GM21526 (cell line): ENCODE measurements at regions not wholly inside any gene's neighbourhood (a gene's known extent, or its start where the extent isn't known, plus 50 kb on each side); places are given as distances from the start of the nearest gene placed in this dataset.
"Not testable (repeated sequence)": the region's sequence is repeated elsewhere in the genome, so short reads cannot be mapped to it uniquely, and the experiment has no call there.

Source experiments
- ATAC-seq: cut with Tn5 transposase; IDR thresholded peaks from one replicate; pipeline ENCODE4 v1.9.1; 2021; ENCODE audit warnings: moderate library complexity; ENCODE audit not compliant: unreplicated experiment, low FRiP score

- ATAC-seq: no peak
Measured at GRCh38 chr15:62316413-62317060, 151.5 kb upstream of the C2CD4B start.

- ATAC-seq: no peak
Measured at GRCh38 chr15:62320259-62320658, 155.2 kb upstream of the C2CD4B start.

DNA sequence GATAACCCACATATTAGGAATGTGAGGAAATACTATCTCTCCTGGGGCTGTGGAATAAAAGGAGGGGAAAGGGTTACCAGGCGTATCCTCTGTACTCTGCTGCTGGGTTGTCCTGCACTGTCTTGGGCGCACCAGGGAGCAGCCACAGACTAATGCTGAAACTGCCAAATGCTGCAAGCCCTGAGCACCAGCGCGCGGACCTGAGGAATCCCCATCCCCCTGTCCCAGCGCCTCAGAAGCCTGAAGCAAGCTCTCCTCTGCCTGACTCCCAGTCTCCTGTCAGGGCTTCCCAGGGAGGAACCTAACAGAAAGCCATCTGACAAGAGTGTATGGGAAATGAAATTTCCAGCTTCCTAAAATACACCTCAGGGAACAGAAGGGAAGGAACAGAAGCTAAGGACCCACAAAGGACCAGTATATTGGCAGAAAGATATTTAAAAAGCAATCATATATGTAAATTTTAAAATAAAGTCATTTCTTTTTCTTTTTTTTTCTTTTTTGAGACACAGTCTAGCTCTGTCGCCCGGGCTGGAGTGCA lies 158.3 kb upstream of the C2CD4B start:
- no peak for ATAC-seq

DNA sequence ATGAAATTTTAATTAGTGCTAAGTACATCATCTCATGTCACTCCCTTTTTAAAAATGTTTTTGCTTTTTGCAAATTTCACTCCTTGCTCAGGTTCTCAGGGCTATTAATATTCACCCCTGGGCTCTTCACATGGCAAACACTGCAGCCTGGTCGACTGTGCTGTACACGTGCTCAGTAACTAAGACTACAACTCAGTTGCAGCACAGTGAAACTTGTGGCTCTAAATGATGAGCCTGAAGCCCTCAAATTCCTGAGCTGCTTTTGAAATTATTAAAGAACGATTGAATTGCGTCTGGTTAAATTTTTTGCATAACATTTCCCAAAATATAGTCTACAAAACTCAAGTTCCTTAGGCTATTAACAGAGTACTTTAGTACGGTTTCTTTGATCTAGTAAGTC lies 159.3 kb upstream of the C2CD4B start:
- no peak for ATAC-seq

- no peak for ATAC-seq
Measured at GRCh38 chr15:62325597-62325996, 160.5 kb upstream of the C2CD4B start.

DNA sequence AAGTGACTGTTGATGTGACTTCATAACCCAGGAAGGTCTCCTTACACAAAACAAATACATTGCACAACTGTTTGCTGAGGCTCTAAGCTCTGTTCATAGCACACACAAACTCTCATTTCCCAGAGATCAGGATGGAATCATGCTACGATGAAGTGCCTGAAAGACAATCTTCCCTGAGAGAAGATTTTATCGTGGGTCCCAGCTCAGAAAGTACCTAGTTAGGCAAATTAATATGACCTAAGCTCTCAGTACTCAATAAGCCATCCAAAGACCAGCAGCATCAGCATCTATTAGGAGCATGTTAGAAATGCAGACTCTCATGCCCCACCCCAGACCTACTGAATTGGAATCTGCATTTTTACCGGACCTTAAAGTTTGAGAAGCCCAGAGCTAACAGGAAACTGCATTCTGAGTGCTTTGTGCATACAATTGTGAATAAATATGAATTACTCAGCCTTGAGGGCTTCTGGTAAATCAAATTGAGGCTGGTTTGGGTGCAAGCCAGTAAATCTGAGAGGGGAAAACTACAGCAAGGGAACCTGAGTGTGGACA lies 161.5 kb upstream of the C2CD4B start:
- no peak for ATAC-seq

- no peak for ATAC-seq
Measured at GRCh38 chr15:62327406-62327805, 162.3 kb upstream of the C2CD4B start.

DNA sequence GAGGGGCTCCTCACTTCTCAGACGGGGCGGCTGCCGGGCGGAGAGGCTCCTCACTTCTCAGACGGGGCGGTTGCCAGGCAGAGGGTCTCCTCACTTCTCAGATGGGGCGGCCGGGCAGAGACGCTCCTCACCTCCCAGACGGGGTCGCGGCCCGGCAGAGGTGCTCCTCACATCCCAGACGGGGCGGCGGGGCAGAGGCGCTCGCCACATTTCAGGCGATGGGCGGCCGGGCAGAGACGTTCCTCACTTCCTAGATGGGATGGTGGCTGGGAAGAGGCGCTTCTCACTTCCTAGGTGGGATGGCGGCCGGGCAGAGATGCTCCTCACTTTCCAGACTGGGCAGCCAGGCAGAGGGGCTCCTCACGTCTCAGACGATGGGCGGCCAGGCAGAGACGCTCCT lies 167.4 kb upstream of the C2CD4B start:
- ATAC-seq: not testable (repeated sequence)

- ATAC-seq: no peak
Measured at GRCh38 chr15:62334536-62334935, 169.5 kb upstream of the C2CD4B start.

DNA sequence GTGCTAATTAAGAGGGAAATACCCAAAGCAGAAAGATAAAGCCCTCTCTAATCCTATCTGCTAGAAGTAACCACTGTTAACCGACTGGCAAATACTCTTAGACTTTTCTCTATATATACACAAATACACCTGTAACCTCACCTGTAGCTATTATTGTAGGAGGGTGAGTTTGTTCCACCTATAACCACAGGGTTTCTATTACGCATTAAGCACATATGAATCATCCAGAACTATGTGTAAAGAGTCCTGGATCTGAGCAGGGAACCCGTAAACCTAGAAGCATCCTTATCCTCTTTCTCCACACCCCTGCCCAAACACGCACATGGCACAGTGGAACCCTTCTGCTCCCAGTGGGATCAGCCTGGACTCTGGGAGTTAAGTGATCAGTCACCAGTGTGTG lies 172.8 kb upstream of the C2CD4B start:
- no peak for ATAC-seq

DNA sequence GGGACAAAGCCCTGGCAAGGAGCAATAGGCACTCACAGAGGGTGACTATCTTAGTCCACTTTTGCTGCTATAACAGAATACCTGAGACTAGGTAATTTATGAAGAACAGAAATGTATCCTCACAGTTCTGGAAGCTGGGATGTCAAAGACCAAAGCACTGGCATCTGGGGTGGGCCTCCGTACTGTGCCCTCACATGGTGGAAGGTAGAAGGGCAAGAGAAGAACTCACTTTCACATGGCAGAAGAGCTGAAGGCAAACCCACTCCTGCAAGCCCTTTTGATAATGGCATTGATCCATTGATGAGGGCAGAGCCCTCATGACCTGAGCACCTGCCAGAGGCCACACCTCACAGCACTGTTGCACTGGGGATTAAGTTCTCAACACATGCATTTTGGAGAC lies 173.4 kb upstream of the C2CD4B start:
- no peak for ATAC-seq

DNA sequence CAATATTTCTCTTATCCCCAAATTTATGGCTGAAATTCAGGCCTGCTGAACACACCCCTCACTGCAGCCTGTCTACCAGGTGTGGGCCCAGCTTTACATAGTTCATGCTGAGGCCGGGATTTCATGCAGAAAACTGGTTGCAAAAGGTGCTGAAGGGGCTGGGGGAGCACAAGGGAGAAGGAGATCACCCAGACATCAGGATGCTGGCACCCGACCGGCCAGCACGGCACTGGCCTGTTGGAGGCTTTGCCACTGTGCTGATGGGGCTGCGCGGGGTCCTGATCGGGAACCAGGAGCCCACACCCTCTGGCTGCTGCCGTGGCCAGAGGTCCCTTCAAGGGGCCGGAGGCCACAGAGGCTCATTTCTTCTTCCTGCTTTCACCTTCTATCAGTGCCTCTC lies 177.9 kb upstream of the C2CD4B start:
- no peak for ATAC-seq

- no peak for ATAC-seq
Measured at GRCh38 chr15:62343397-62343796, 178.3 kb upstream of the C2CD4B start.

DNA sequence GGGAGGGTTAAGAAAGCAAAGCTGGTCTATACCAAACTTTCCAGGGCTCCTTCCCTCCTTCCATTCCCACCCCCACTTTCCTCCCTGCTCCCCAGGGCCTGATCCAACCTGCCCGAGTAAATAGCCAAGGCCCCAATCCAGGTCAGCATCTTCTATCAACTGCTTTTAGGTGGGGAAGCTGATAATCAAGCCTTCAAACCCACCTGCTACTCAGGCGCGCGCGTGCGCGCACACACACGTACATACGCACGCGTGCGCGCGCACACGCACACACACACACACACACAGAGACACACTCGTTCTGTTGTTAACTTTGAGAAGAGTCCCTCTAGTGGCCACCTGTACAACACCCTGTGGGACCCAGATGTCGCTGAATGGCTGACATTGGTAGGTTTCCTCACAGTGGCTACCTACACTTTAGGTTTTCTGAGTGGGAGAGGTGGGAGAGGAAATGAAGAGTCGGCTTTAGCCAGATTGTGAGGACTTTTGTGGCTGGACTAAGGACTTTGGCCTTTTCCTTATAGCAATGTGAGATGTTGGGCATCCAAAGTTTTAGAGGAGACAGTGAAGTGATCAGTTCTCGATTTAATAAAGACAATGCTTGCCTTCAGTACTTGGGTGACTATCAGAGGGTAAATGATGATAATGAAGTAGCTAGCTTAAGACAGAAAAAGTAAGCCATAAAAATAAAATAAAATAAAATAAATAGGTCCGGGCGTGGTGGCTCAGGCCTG lies 179.9 kb upstream of the C2CD4B start:
- ATAC-seq: peak; percentile 89

DNA sequence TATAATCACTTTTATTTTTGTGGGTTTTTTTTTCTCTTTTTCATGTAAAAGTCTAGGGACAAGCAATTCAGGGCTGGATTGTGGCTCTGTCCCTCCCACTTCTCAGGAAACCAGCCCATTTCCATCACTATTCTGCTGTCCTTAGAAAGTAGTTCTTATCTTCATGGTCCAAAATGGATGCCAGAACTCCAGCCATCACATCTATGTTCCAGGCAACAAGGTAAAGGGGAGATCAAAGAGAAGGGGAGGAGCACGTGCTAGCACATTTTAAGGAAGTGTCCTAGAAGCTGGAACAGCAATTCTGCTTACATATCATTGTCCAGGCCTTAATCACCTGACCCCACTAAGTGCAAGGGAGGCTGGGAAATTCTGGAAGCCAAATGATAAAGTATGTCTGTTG lies 181.1 kb upstream of the C2CD4B start:
- ATAC-seq: no peak

DNA sequence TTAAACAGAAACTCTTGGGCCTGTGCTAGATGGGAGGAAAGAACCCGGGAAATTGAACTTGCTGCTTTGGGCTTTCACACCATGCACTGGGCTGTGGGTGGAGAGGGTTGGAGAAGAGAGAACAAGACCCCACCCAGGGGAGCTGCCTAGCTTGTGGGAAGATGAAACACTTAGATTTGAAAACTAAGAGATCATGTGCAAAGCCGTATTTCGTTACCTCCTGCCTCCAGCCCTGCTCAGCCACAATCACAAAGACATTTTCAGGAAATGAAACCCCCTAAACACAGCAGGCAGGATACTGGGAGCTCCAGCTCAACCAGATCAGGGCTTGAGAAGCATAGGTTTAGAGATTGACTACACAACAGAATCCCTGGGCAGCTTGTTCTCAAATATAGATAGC lies 183.0 kb upstream of the C2CD4B start:
- ATAC-seq: no peak

DNA sequence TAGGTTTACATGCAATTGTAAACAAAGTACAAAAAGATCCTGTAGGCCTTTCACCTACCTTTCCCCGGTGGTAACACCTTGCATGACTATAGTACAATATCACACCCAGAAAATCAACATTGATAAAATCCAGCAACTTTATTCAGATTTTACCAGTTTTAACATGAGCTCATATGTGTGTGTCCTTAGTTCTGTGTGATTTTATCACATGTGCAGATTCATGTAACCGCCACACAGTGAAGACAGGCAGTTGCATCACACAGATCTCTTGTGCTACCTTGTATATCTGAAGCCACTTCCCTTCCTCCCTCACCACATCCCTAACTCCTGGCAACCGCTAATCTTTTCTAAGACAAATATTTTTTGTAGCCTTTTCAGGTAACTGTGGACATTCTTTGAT lies 183.5 kb upstream of the C2CD4B start:
- ATAC-seq: no peak

DNA sequence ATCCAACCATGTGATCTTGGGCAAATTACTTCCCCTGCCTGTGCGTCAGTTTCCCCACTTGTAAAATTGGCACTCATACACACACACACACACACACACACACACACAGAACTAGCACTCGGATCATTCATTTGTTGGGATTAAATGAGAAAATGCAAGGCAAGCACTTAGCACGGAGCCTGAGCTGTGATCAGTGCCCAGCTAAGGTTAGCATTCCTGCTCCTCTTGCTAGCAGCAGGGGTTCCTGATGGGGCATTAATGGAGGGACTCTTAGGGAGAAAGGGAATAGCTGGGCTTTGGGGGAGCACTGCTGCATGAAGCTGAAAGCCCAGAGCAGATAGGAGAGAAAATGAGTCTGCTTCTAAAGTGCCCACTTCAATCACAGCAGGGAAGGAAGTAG lies 187.7 kb upstream of the C2CD4B start:
- ATAC-seq: no peak

- no peak for ATAC-seq
Measured at GRCh38 chr15:62357431-62357830, 192.3 kb upstream of the C2CD4B start.

- ATAC-seq: no peak
Measured at GRCh38 chr15:62359416-62359815, 194.3 kb upstream of the C2CD4B start.

DNA sequence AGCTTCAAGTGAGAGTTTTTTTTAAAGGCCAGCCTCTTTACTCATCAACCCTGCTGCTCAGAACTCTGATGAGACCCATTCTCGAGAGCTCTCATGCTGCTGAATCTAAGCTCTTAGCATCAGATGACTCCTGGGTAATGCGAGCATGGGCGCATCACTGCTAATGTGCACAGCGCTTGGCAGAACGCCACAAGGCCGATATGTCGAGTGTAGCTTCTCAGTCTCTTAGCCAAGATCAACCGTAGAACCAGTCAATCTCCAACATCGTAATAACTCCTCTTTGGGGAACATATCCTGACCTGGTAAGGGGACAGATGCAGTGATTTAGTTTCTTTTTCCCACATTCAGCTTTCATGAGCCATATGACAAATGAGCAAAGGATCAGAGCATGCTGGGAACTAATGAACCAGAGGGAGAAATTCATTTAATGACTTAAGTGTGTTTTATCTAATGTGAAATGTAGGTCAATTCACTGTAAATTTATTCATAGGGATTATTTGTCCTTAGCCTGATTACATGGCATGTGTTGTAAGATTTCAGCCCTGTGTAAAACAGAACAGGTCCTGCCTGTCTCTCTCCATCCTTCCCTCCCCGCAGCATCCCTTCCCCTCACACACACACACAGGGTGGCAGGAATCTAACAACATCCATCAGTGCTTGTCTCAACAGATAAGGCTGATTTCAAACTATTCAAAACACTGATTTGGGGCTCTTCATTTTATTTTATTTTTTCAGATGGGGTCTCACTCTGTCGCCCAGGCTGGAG lies 195.4 kb upstream of the C2CD4B start:
- ATAC-seq: no peak
